GM23338 (cell line): ENCODE measurements at regions not wholly inside any gene's neighbourhood (a gene's known extent, or its start where the extent isn't known, plus 50 kb on each side); places are given as distances from the start of the nearest gene placed in this dataset.

ENCODE experiments used
- ATAC-seq: fragments of 200-7000 bp; cut with Tn5 transposase; 3 replicates; pipeline ENCODE4 v1.9.1; 2020
- DNase-seq: peaks from one replicate; pipeline ENCODE4 v3.0.0-alpha.2; 2015; ENCODE audit warnings: low spot score
- H2AFZ ChIP-seq: fragments of 200-600 bp; sonication (generic); 2 replicates; pipeline ENCODE4 v1.8.0; 2016; ENCODE audit warnings: antibody characterized with exemption, mild to moderate bottlenecking, moderate library complexity
- H3F3A ChIP-seq: fragments of 200-600 bp; sonication (generic); replicated peaks from 2 replicates; pipeline ENCODE4 v1.8.0; 2017; ENCODE audit warnings: antibody characterized with exemption, mixed run types, low read depth
- H3K27ac ChIP-seq: fragments of 200-600 bp; sonication (generic); 2 replicates; pipeline ENCODE4 v1.6.1; 2016; ENCODE audit warnings: low read depth
- H3K27me3 ChIP-seq: fragments of 200-600 bp; sonication (generic); 2 replicates; pipeline ENCODE4 v1.8.0; 2016; ENCODE audit warnings: mild to moderate bottlenecking, mixed run types, moderate library complexity; ENCODE audit not compliant: insufficient read depth
- H3K36me3 ChIP-seq: fragments of 200-600 bp; sonication (generic); 2 replicates; pipeline ENCODE4 v1.8.0; 2016; ENCODE audit warnings: mild to moderate bottlenecking; ENCODE audit not compliant: insufficient read depth
- H3K4me1 ChIP-seq: fragments of 200-600 bp; sonication (generic); 2 replicates; pipeline ENCODE4 v1.8.0; 2016; ENCODE audit warnings: mild to moderate bottlenecking, moderate library complexity; ENCODE audit not compliant: insufficient read depth
- H3K4me2 ChIP-seq: fragments of 200-600 bp; sonication (generic); 2 replicates; pipeline ENCODE4 v1.7.1; 2017; ENCODE audit warnings: mixed run types
- H3K4me3 ChIP-seq: fragments of 200-600 bp; sonication (generic); 2 replicates; pipeline ENCODE4 v1.6.1; 2016; ENCODE audit warnings: mixed run types
- H3K79me2 ChIP-seq: fragments of 200-600 bp; sonication (generic); replicated peaks from 2 replicates; pipeline ENCODE4 v1.8.0; 2017; ENCODE audit warnings: mild to moderate bottlenecking; ENCODE audit not compliant: insufficient read depth
- H3K9me2 ChIP-seq: fragments of 200-600 bp; sonication (generic); 2 replicates; pipeline ENCODE4 v1.8.0; 2017; ENCODE audit not compliant: insufficient read depth
- H4K20me1 ChIP-seq: fragments of 200-600 bp; sonication (generic); replicated peaks from 2 replicates; pipeline ENCODE4 v1.8.0; 2017; ENCODE audit warnings: mild to moderate bottlenecking; ENCODE audit not compliant: insufficient read depth
- H3K27ac Mint-ChIP-seq: 2 replicates; pipeline ENCODE4 v1.8.0; 2020; ENCODE audit warnings: inconsistent platforms, mild to moderate bottlenecking, moderate library complexity, mixed read lengths
- H3K27me3 Mint-ChIP-seq: 3 replicates; pipeline ENCODE4 v1.8.0; 2022; ENCODE audit warnings: low read depth, mild to moderate bottlenecking, moderate library complexity, mixed read lengths, inconsistent platforms; ENCODE audit not compliant: insufficient read depth, poor library complexity
- H3K36me3 Mint-ChIP-seq: 3 replicates; pipeline ENCODE4 v1.8.0; 2021; ENCODE audit warnings: low read depth, mild to moderate bottlenecking, inconsistent platforms, moderate library complexity, mixed read lengths
- H3K4me1 Mint-ChIP-seq: 3 replicates; pipeline ENCODE4 v1.8.0; 2020; ENCODE audit warnings: mild to moderate bottlenecking, inconsistent platforms, mixed read lengths
- H3K4me3 Mint-ChIP-seq: 3 replicates; pipeline ENCODE4 v1.8.0; 2021; ENCODE audit warnings: moderate library complexity, mild to moderate bottlenecking, inconsistent platforms, mixed read lengths
- H3K9me3 Mint-ChIP-seq: 3 replicates; pipeline ENCODE4 v1.8.0; 2020; ENCODE audit warnings: moderate library complexity, mild to moderate bottlenecking, inconsistent platforms, mixed read lengths
- CREB1 ChIP-seq: fragments of 250-450 bp; sonication (Bioruptor Pico); IDR thresholded peaks from 2 replicates; pipeline ENCODE4 v1.5.0; 2020; ENCODE audit warnings: low read depth, mild to moderate bottlenecking, moderate library complexity
- CTCF ChIP-seq, 2 experiments: fragments of 200-600 bp in 1 of 2; sonication (generic) in 1 of 2; conservative IDR thresholded peaks; 2 replicates each; pipeline versions ENCODE4 v1.5.1 to v1.6.1; 2016 to 2017; ENCODE audit warnings: antibody characterized with exemption in 2 of 2, low read depth in 2 of 2, mild to moderate bottlenecking in 2 of 2, moderate library complexity in 1 of 2
- ETS1 ChIP-seq: IDR thresholded peaks from 2 replicates; pipeline ENCODE4 v1.6.1; 2016; ENCODE audit warnings: antibody characterized with exemption
- EZH2 ChIP-seq: fragments of 200-600 bp; sonication (generic); IDR thresholded peaks from one replicate; pipeline ENCODE4 v1.8.0; 2017; ENCODE audit warnings: antibody characterized with exemption, mild to moderate bottlenecking, low read depth; ENCODE audit not compliant: unreplicated experiment
- JUNB ChIP-seq: IDR thresholded peaks from one replicate; pipeline ENCODE4 v1.6.1; 2016; ENCODE audit warnings: antibody characterized with exemption; ENCODE audit not compliant: unreplicated experiment
- NANOG ChIP-seq: IDR thresholded peaks from 2 replicates; pipeline ENCODE4 v1.6.1; 2016; ENCODE audit warnings: antibody characterized with exemption, borderline replicate concordance
- POLR2AphosphoS5 ChIP-seq: IDR thresholded peaks from 2 replicates; pipeline ENCODE4 v1.6.1; 2016; ENCODE audit warnings: antibody characterized with exemption, low read depth
- STAT1 ChIP-seq: IDR thresholded peaks from one replicate; pipeline ENCODE4 v1.6.1; 2016; ENCODE audit warnings: antibody characterized with exemption; ENCODE audit not compliant: unreplicated experiment
- ZNF114 ChIP-seq: fragments of 250-450 bp; sonication (Bioruptor Pico); IDR thresholded peaks from 2 replicates; pipeline ENCODE4 v1.5.0; 2020; ENCODE audit warnings: mild to moderate bottlenecking, moderate library complexity
- ZNF462 ChIP-seq: fragments of 250-450 bp; sonication (Bioruptor Pico); IDR thresholded peaks from 2 replicates; pipeline ENCODE4 v1.5.0; 2020; ENCODE audit warnings: mild to moderate bottlenecking, moderate library complexity
- TF ChIP-seq, protein P1 (sequence below): IDR thresholded peaks from one replicate; pipeline ENCODE4 v1.6.1; 2018; ENCODE audit warnings: antibody characterized with exemption; ENCODE audit not compliant: unreplicated experiment

DNA sequence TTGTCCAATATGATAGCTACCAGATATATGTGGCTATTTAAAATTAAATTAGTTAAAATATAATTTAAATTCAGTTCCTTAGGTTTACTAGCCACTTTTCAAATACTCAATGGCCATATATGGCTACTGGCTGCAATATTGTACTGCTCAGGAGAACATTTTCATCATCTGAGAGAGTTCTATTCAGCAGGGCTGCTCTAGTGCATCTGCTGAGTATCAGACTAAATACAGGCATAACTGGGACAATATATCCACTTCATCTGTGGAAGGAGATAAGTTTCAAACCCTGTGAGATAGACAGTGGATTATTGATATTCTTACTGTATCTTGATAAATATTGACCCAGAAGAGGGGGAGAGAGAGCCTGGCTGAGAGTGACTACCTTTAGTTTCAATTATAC, 240.1 kb upstream of the ANKRD50 start:
- H4K20me1 ChIP-seq = no peaks in the 10 kb centered on the region
- peaks cover 8% of the 10 kb centered on the region; the same call in 1 of the 3 replicates for H3K36me3 Mint-ChIP-seq
- no peaks in the 10 kb centered on the region; the same call in 1 of the 2 replicates for H3K36me3 ChIP-seq
- H2AFZ ChIP-seq = no peak overlapping the region
- no peaks in the 10 kb centered on the region for H3K9me2 ChIP-seq
- no peak overlapping the region for H3K27ac Mint-ChIP-seq
- no peaks in the 10 kb centered on the region for H3K27me3 Mint-ChIP-seq
- no peak overlapping the region for H3K4me2 ChIP-seq
- no peaks in the 10 kb centered on the region for H3K79me2 ChIP-seq
- no peak for TF ChIP-seq CREB1 (CRISPR knock-in tag)
- TF ChIP-seq ZNF462 (CRISPR knock-in tag) = no peak
- TF ChIP-seq JUNB = no peak
- no peak for TF ChIP-seq EZH2
- no peak for TF ChIP-seq POLR2AphosphoS5
- no peak for TF ChIP-seq CTCF (conservative IDR thresholded peaks at IDR 0.05; ENCODE audit: low read depth in 2 of 2)
- TF ChIP-seq, protein P1, sequence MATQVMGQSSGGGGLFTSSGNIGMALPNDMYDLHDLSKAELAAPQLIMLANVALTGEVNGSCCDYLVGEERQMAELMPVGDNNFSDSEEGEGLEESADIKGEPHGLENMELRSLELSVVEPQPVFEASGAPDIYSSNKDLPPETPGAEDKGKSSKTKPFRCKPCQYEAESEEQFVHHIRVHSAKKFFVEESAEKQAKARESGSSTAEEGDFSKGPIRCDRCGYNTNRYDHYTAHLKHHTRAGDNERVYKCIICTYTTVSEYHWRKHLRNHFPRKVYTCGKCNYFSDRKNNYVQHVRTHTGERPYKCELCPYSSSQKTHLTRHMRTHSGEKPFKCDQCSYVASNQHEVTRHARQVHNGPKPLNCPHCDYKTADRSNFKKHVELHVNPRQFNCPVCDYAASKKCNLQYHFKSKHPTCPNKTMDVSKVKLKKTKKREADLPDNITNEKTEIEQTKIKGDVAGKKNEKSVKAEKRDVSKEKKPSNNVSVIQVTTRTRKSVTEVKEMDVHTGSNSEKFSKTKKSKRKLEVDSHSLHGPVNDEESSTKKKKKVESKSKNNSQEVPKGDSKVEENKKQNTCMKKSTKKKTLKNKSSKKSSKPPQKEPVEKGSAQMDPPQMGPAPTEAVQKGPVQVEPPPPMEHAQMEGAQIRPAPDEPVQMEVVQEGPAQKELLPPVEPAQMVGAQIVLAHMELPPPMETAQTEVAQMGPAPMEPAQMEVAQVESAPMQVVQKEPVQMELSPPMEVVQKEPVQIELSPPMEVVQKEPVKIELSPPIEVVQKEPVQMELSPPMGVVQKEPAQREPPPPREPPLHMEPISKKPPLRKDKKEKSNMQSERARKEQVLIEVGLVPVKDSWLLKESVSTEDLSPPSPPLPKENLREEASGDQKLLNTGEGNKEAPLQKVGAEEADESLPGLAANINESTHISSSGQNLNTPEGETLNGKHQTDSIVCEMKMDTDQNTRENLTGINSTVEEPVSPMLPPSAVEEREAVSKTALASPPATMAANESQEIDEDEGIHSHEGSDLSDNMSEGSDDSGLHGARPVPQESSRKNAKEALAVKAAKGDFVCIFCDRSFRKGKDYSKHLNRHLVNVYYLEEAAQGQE = no peak
- TF ChIP-seq ETS1 = no peak
- TF ChIP-seq STAT1 = no peak
- TF ChIP-seq NANOG = no peak
- no peak for TF ChIP-seq ZNF114 (CRISPR knock-in tag)
- H3F3A ChIP-seq = no peaks in the 10 kb centered on the region
- peaks cover 14% of the 10 kb centered on the region for H3K4me1 ChIP-seq
- ATAC-seq (no peak), DNase-seq (no peak)
- peaks cover 10% of the 10 kb centered on the region; the same call in 2 of the 3 replicates for H3K9me3 Mint-ChIP-seq
- H3K27me3 ChIP-seq = no peaks in the 10 kb centered on the region
- H3K4me3 Mint-ChIP-seq = no peak overlapping the region
- H3K27ac ChIP-seq = no peak overlapping the region
- H3K4me1 Mint-ChIP-seq = peaks cover 16% of the 10 kb centered on the region; the same call in 2 of the 3 replicates
- no peak overlapping the region for H3K4me3 ChIP-seq
